ENCODE measurements at regions not wholly inside any gene's neighbourhood (a gene's known extent, or its start where the extent isn't known, plus 50 kb on each side); places are given as distances from the start of the nearest gene placed in this dataset.

GRCh38 chr7:21086688-21087087 is 300.0 kb upstream of the SP8 start:
- DNase-seq (ENCODE audit: low read depth in 3 of 3) = no peak

GRCh38 chr7:21089653-21090052 is 303.0 kb upstream of the SP8 start:
- DNase-seq (ENCODE audit: low read depth in 3 of 3) = no peak

- DNase-seq (ENCODE audit: low read depth in 3 of 3) = no peak
Observed at GRCh38 chr7:21092766-21093702, 306.3 kb upstream of the SP8 start.

GRCh38 chr7:21094589-21094988 is 307.9 kb upstream of the SP8 start:
- DNase-seq (ENCODE audit: low read depth in 3 of 3) = no peak

DNA sequence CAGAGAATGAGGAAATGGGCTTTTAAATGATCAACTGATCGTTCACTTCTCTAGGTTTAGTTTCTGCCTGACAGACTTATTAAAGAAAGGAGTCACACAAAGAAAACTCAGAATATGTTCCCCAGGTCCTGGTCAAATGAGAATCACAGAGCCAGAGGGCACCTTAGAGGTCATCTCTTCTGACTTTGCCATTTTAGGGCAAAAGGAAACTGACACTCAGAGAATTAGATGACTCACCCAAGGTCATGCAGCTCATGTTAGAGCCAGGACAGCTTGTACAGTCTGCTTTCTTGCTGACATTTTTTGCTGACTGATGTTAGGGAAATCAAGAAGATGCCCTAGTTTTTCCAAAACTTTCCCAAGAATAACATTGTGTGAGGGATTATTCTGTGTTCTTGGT is 312.7 kb upstream of the SP8 start:
- DNase-seq (ENCODE audit: low read depth in 3 of 3) = no peak

GRCh38 chr7:21099955-21100354 is 313.3 kb upstream of the SP8 start:
- no peak for DNase-seq (ENCODE audit: low read depth in 3 of 3)

DNA sequence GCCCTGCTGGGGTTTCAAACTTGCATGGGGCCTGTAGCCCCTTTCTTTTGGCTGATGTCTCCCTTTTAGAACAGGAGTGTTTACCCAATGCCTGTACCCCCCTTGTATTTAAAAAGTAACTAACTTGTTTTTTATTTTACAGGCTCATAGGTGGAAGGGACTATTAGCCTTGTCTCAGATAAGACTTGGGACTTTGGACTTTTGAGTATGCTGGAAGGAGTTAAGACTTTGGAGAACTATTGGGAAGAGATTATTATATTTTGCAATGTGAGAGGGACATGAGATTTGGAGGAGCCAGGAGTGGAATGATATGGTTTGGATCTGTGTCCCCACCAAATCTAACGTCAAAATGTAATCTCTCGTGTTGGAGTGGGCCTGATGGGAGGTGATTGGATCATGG is 314.9 kb upstream of the SP8 start:
- DNase-seq (ENCODE audit: low read depth in 3 of 3) = no peak

DNA sequence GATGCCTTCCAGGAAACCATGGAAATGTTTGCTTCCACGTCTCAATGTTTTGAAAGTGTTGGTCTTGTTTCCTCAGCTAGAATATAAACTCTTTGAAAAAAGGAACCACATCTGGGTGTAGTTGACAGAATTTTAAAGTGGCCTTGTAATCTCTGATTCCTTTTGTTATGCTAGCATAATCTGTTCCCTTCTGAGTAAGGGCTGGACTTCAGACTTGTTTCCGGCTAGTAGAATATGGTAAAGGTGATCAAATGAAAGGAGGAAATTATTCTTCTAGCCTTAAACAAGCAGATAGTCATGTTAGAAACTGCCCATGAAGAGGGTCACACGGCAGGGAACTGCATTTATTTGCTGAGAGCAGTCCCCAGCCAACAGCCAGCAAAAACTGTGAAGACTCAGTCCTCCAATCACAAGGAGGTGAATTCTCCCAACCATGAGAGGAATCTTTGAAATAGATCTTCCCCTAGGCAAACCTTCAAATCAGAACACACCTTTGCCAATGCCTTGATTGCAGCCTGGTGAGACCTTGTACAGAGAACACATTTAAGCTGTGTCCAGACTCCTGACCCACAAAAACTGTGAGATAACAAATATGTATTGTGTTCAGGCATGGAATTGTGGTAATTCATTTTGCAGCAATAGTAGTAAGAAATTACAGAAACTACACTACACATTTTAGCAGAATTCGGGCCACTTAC is 316.9 kb upstream of the SP8 start:
- no peak for DNase-seq (ENCODE audit: low read depth in 3 of 3)

DNA sequence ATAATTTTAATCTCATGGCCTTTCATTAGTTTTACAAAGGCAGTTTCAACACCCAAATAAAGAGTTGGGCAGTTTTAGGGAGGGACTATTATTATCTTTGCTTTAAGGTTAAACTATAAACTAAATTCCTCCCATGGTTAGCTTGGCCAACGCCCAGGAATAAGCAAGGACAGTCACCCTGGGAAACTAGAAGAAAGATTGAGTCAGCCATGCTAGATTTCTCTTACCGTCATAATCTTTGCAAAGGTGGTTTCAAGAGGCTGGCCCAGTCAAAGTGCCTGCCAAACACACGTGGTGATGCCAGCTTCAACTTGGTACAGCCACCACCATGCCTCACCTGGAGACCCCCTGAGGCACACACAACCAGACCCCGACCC is 317.4 kb upstream of the SP8 start:
- DNase-seq (ENCODE audit: low read depth in 3 of 3) = no peak

DNA sequence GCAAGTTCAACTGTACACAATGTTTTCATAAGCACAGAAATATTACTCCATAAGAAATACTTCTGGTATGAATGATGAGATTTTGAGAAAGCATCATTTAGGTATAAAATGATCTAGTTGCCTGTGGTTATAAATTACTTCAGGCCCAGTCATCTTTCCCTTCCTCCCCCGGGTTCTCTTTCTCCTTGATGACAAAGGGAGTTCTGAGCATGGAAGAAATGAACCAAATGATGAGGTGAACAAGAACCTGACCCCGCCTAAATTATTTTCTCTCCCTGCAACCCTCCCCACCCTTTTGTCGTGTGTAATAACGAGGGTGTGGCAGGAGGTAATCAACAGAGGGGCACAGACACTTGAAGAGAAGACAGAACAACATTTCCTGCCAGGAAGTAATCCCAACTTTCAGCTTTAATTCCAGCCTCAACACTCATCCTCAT is 319.6 kb upstream of the SP8 start:
- no peak for DNase-seq (ENCODE audit: low read depth in 3 of 3)

GRCh38 chr7:21107101-21107500 is 320.4 kb upstream of the SP8 start:
- no peak for DNase-seq (ENCODE audit: low read depth in 3 of 3)

GRCh38 chr7:21108182-21108581 is 319.7 kb upstream of the SP4 start:
- no peak for DNase-seq (ENCODE audit: low read depth in 3 of 3)

DNA sequence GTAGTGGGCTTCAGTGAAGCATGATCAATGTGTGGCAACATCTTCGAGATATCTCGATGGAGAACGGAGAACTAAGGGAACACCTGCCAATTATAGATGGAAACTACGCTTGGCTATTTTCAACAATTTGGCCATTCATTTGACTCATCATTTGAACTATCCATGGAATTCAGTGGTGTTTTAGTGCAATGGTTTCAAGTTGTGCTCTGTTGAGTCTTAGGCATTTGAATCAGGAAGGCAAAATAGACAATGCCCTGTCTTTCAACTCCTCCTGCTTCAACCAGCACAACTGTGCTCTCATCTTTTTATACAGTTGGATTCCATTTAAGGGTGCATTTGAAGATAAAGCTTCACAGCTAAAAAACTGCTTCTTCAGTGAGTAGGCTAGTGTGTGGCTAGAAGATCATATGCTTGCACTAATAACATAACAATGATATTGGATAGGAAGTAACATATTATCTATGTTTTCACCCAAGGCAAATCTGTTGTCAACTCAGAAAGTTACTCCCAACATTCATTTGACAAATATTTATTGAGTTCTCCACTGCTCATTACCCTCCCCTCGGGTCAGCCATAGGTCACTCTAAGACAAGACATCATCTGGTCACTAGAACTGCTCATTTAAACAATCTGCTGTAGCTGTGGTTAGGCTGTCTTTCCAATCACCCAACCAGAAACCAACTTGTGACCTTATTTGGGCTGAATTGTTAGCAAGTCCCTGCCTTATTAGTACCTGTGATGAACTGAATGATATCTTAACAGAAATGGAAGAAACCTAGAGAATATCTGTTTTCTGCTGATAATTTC is 314.1 kb upstream of the SP4 start:
- DNase-seq (ENCODE audit: low read depth in 3 of 3) = no peak

DNA sequence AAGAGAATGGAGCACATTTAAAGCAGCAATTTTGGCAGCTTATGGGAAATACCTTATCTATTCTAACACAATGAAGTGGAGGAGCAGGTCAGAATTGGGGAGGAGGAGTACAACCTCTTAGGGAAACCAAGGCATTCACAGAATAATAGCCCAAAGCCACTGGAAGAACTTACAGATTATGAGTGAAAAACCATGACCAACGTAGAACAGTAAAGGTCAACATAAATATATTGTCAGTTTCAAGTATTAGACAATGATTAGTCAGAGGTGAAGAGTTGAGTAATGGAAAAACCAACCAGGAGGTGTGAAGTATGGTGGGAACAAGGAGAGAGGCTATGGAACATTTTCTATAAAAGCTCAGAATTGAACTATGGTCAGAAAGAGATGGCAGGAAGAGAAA is 304.3 kb upstream of the SP4 start:
- no peak for DNase-seq (ENCODE audit: low read depth in 3 of 3)

DNA sequence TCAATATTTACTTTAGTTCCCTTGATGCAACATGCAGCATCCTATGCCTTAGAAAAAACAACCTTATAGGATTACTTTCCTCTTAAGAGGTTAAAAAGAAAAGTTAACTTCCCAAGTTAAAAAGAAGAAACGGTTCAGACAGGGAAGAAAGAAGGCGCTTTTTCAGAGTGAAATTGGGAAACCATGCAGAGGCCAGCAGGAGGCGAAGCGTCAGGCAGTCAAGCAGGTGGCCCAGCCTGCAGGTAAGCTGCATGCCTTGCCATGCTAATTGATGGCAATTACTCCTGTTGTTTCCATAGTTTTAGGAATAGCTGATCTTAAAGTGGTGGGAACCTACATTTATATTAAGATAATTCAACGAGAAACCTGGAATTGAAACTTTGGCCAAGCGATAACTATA is 302.6 kb upstream of the SP4 start:
- DNase-seq (ENCODE audit: low read depth in 3 of 3) = no peak

GRCh38 chr7:21128062-21128817 is 299.6 kb upstream of the SP4 start:
- DNase-seq (ENCODE audit: low read depth in 3 of 3) = no peak

DNA sequence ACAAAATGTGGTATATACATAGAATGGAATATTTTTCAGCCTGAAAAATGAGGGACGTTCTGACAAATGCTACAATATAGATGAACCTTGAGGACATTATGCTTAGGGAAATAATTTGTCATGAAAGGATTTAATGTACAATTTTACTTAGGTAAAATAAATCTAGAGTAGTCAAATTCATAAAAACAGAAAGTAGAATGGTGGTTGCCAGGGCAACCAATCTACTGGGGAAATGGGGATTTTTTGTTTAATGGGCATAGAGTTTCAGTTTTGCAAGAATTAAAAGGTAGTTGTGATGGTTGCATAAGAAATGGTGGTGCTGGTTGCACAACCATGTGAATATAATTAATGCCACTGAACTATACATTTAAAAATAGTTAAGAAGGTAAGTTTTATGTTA is 296.0 kb upstream of the SP4 start:
- no peak for DNase-seq (ENCODE audit: low read depth in 3 of 3)

- no peak for DNase-seq (ENCODE audit: low read depth in 3 of 3)
Observed at GRCh38 chr7:21134631-21135030, 293.3 kb upstream of the SP4 start.

- DNase-seq (ENCODE audit: low read depth in 3 of 3) = no peak
Observed at GRCh38 chr7:21135437-21135836, 292.4 kb upstream of the SP4 start.

DNA sequence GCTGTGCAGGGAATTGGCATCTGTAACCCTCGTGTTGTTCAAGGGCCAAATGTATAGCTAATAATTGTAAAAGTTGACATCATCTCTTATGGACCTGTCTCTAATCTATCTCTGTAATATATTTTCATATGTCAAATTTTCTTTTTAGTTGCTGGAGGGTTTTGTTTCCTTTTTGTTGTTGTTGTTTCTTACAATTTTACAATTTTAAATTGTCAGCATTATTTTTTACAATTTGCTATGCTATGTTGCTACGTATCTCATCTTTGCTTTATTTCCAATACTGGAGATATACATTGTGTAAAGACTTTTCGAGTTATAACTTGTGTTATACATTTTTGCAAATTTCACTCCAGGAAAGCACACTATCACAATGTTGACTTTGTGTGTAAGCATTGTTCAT is 290.2 kb upstream of the SP4 start:
- DNase-seq (ENCODE audit: low read depth in 3 of 3) = no peak

DNA sequence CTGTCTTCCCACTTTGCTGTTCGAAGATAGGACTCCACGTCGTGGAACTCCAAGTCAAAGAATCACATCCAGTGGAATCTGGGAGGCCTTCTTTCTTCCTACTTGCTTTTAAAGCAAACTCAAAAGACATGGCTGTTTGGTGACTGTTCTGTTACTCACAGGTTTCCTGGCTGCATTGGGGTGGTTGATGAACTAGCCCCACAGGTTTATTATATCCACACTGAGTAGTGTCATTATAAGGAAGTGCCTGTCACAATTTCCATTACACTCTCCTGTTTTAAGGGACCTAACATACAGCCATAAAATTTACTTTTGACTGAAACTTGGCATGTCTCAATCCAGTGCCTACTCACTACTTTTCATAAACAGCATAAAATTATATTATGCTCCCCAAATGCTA is 287.3 kb upstream of the SP4 start:
- DNase-seq (ENCODE audit: low read depth in 3 of 3) = no peak

- no peak for DNase-seq (ENCODE audit: low read depth in 3 of 3)
Observed at GRCh38 chr7:21141476-21141875, 286.4 kb upstream of the SP4 start.

Measured in stimulated activated CD4-positive, alpha-beta T cell treated with anti-CD3 and anti-CD28 coated beads, TNF-alpha, amount 100 ng/mL, for 4 hours (primary cell).